ENCODE measurements at regions not wholly inside any gene's neighbourhood (a gene's known extent, or its start where the extent isn't known, plus 50 kb on each side); places are given as distances from the start of the nearest gene placed in this dataset.

DNA sequence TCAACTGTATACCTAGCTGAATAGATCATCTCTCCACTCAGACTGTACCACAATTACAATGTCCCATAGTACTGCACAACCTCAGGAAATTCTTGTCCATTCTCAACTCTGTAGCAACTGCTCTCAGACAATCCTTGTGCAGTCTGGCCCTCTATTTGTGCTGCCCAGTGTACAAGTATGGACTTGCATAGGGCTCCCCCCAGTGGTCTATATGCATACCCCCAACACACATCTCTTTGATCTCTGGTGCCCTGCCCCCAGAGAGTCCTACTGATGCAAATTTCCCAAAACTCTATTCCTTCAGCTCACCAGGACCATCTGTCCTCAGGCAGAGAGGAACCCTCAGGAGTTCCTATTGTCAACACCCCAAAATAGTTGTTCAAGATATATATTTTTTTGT, 205.3 kb downstream of the SLCO4C1 start:
- Histone ChIP-seq H3K4me3 (ENCODE audit: low read length, poor library complexity, severe bottlenecking) (no peak overlapping the region), H3K9ac (ENCODE audit: low read depth, low read length, poor library complexity, severe bottlenecking) (no peak overlapping the region), H3K27me3 (ENCODE audit: insufficient read depth, low read length, poor library complexity, severe bottlenecking) (no peaks in the 10 kb centered on the region), H3K79me2 (ENCODE audit: insufficient read depth, low read length) (no peaks in the 10 kb centered on the region), H3K4me2 (ENCODE audit: low read depth, low read length, poor library complexity, severe bottlenecking) (no peak overlapping the region), H3K36me3 (ENCODE audit: insufficient read depth, low read length) (no peaks in the 10 kb centered on the region), H3K4me1 (ENCODE audit: insufficient read depth, low read length, poor library complexity, severe bottlenecking) (no peaks in the 10 kb centered on the region), H3F3A (ENCODE audit: low read depth) (no peaks in the 10 kb centered on the region), H2AFZ (ENCODE audit: low read length) (no peak overlapping the region), H3K9me2 (replicated peaks; ENCODE audit: low read depth, low read length) (no peaks in the 10 kb centered on the region), H3K9me3 (ENCODE audit: insufficient read depth, low read depth, low read length) (no peaks in the 10 kb centered on the region), H4K20me1 (ENCODE audit: insufficient read depth, low read length, poor library complexity, severe bottlenecking) (no peaks in the 10 kb centered on the region)
- TF ChIP-seq, protein P1, sequence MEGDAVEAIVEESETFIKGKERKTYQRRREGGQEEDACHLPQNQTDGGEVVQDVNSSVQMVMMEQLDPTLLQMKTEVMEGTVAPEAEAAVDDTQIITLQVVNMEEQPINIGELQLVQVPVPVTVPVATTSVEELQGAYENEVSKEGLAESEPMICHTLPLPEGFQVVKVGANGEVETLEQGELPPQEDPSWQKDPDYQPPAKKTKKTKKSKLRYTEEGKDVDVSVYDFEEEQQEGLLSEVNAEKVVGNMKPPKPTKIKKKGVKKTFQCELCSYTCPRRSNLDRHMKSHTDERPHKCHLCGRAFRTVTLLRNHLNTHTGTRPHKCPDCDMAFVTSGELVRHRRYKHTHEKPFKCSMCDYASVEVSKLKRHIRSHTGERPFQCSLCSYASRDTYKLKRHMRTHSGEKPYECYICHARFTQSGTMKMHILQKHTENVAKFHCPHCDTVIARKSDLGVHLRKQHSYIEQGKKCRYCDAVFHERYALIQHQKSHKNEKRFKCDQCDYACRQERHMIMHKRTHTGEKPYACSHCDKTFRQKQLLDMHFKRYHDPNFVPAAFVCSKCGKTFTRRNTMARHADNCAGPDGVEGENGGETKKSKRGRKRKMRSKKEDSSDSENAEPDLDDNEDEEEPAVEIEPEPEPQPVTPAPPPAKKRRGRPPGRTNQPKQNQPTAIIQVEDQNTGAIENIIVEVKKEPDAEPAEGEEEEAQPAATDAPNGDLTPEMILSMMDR (conservative IDR thresholded peaks at IDR 0.05; ENCODE audit: low read length): peak; percentile 62
- no peak for TF ChIP-seq EZH2phosphoT487 (IDR thresholded peaks at IDR 0.05; ENCODE audit: borderline replicate concordance)

DNA sequence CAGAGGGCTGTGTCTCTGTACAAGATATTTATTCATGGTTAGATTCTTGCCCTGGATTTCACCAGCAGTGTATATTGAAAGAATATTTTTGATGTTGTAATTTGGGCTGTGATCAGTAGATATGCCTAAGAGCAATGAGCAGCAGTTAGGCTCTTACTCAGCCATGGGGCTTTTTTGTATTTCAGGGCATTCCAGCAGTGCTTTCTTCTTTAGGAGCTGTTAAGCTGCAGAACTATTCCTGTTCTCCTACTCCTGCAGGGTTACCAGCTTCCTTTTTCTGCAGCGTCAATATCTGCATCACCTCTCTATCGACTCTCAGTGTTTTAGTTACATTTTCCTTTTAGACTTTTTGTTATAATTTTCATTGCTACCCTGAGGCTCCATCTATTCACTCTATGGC, 206.2 kb downstream of the SLCO4C1 start:
- H3K4me3 ChIP-seq (ENCODE audit: low read length, poor library complexity, severe bottlenecking): no peak overlapping the region
- no peak overlapping the region for H2AFZ ChIP-seq (ENCODE audit: low read length)
- no peaks in the 10 kb centered on the region for H3K4me1 ChIP-seq (ENCODE audit: insufficient read depth, low read length, poor library complexity, severe bottlenecking)
- no peak overlapping the region for H3K4me2 ChIP-seq (ENCODE audit: low read depth, low read length, poor library complexity, severe bottlenecking)
- no peaks in the 10 kb centered on the region for H3K36me3 ChIP-seq (ENCODE audit: insufficient read depth, low read length)
- no peaks in the 10 kb centered on the region for H3K27me3 ChIP-seq (ENCODE audit: insufficient read depth, low read length, poor library complexity, severe bottlenecking)
- no peak overlapping the region for H3K9ac ChIP-seq (ENCODE audit: low read depth, low read length, poor library complexity, severe bottlenecking)
- H3K9me2 ChIP-seq (replicated peaks; ENCODE audit: low read depth, low read length): no peaks in the 10 kb centered on the region
- no peaks in the 10 kb centered on the region for H3F3A ChIP-seq (ENCODE audit: low read depth)
- no peaks in the 10 kb centered on the region for H3K9me3 ChIP-seq (ENCODE audit: insufficient read depth, low read depth, low read length)
- no peaks in the 10 kb centered on the region for H3K79me2 ChIP-seq (ENCODE audit: insufficient read depth, low read length)
- H4K20me1 ChIP-seq (ENCODE audit: insufficient read depth, low read length, poor library complexity, severe bottlenecking): no peaks in the 10 kb centered on the region
- no peak for TF ChIP-seq EZH2phosphoT487 (IDR thresholded peaks at IDR 0.05; ENCODE audit: borderline replicate concordance)
- TF ChIP-seq, protein P1 (conservative IDR thresholded peaks at IDR 0.05; ENCODE audit: low read length): no peak

DNA sequence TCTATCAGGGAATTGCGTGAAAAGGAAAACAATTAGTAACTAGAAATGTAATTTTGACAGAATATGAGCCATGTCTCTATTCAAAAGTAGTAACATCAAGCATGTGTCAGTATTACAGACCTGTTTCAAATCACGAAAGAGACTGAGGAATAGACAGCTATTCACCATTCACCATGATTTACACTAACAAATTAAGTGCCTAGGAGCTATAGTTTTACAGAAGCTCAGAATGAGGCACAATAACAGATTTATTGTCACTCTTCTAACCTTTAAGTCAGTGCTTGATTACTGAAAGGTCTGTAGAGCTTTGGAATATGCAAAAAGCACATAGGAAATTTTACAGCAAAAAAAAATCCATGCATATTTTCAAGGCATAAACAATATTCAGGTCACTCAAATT, 208.2 kb downstream of the SLCO4C1 start:
- no peak for TF ChIP-seq EZH2phosphoT487 (IDR thresholded peaks at IDR 0.05; ENCODE audit: borderline replicate concordance)
- TF ChIP-seq, protein P1 (conservative IDR thresholded peaks at IDR 0.05; ENCODE audit: low read length): no peak
- Histone ChIP-seq H3K4me3 (ENCODE audit: low read length, poor library complexity, severe bottlenecking) (no peak overlapping the region), H3K4me2 (ENCODE audit: low read depth, low read length, poor library complexity, severe bottlenecking) (no peak overlapping the region), H3K4me1 (ENCODE audit: insufficient read depth, low read length, poor library complexity, severe bottlenecking) (no peaks in the 10 kb centered on the region), H3K79me2 (ENCODE audit: insufficient read depth, low read length) (no peaks in the 10 kb centered on the region), H3K9me2 (replicated peaks; ENCODE audit: low read depth, low read length) (no peaks in the 10 kb centered on the region), H3F3A (ENCODE audit: low read depth) (no peaks in the 10 kb centered on the region), H3K36me3 (ENCODE audit: insufficient read depth, low read length) (no peaks in the 10 kb centered on the region), H3K27me3 (ENCODE audit: insufficient read depth, low read length, poor library complexity, severe bottlenecking) (no peaks in the 10 kb centered on the region), H2AFZ (ENCODE audit: low read length) (no peak overlapping the region), H3K9me3 (ENCODE audit: insufficient read depth, low read depth, low read length) (no peaks in the 10 kb centered on the region), H3K9ac (ENCODE audit: low read depth, low read length, poor library complexity, severe bottlenecking) (no peak overlapping the region), H4K20me1 (ENCODE audit: insufficient read depth, low read length, poor library complexity, severe bottlenecking) (no peaks in the 10 kb centered on the region)
